SK-N-SH treated with all-trans-retinoic acid at 6 μM for 48 hours (cell line): ENCODE measurements at regions not wholly inside any gene's neighbourhood (a gene's known extent, or its start where the extent isn't known, plus 50 kb on each side); places are given as distances from the start of the nearest gene placed in this dataset.

Experiments used
- ATAC-seq: fragments of 200-7000 bp; cut with Tn5 transposase; 3 replicates; pipeline ENCODE4 v1.9.1; 2020; ENCODE audit warnings: mild to moderate bottlenecking, moderate library complexity
- BACH2 ChIP-seq: fragments of 250-450 bp; sonication (Bioruptor Pico); IDR thresholded peaks from 2 replicates; pipeline ENCODE4 v1.9.0; 2021; ENCODE audit warnings: mild to moderate bottlenecking, borderline replicate concordance
- CSDC2 ChIP-seq: fragments of 250-450 bp; sonication (Bioruptor Pico); IDR thresholded peaks from 2 replicates; pipeline ENCODE4 v1.5.0; 2020; ENCODE audit warnings: mild to moderate bottlenecking, moderate library complexity
- GLIS3 ChIP-seq: fragments of 250-450 bp; sonication (Bioruptor Pico); IDR thresholded peaks from 2 replicates; pipeline ENCODE4 v1.5.0; 2020; ENCODE audit warnings: mild to moderate bottlenecking, moderate library complexity
- ISL1 ChIP-seq: fragments of 250-450 bp; sonication (Bioruptor Pico); IDR thresholded peaks from 2 replicates; pipeline ENCODE4 v2.1.2; 2022; ENCODE audit warnings: mild to moderate bottlenecking, moderate library complexity
- OSR1 ChIP-seq: fragments of 250-450 bp; sonication (Bioruptor Pico); IDR thresholded peaks from 2 replicates; pipeline ENCODE4 v1.8.0; 2022; ENCODE audit warnings: moderate library complexity, mild to moderate bottlenecking, inconsistent platforms
- PATZ1 ChIP-seq: fragments of 250-450 bp; sonication (Bioruptor Pico); IDR thresholded peaks from 2 replicates; pipeline ENCODE4 v1.8.0; 2020; ENCODE audit warnings: mild to moderate bottlenecking, moderate library complexity, borderline replicate concordance
- POU6F1 ChIP-seq: fragments of 250-450 bp; sonication (Bioruptor Pico); IDR thresholded peaks from 2 replicates; pipeline ENCODE4 v1.8.0; 2021; ENCODE audit warnings: low read depth, mild to moderate bottlenecking, moderate library complexity, borderline replicate concordance
- PPARA ChIP-seq: fragments of 250-450 bp; sonication (Bioruptor Pico); IDR thresholded peaks from 2 replicates; pipeline ENCODE4 v1.5.0; 2020; ENCODE audit warnings: mild to moderate bottlenecking, borderline replicate concordance
- RARB ChIP-seq: fragments of 250-450 bp; sonication (Bioruptor Pico); IDR thresholded peaks from 2 replicates; pipeline ENCODE4 v1.8.0; 2021; ENCODE audit warnings: mild to moderate bottlenecking, moderate library complexity
- SNAI2 ChIP-seq: fragments of 250-450 bp; sonication (Bioruptor Pico); IDR thresholded peaks from 2 replicates; pipeline ENCODE4 v1.5.0; 2020; ENCODE audit warnings: mild to moderate bottlenecking, moderate library complexity
- TCF4 ChIP-seq: fragments of 250-450 bp; sonication (Bioruptor Pico); IDR thresholded peaks from 2 replicates; pipeline ENCODE4 v1.8.0; 2021; ENCODE audit warnings: mild to moderate bottlenecking, moderate library complexity, borderline replicate concordance
- TOX ChIP-seq: fragments of 250-450 bp; sonication (Bioruptor Pico); IDR thresholded peaks from 2 replicates; pipeline ENCODE4 v1.8.0; 2021; ENCODE audit warnings: mild to moderate bottlenecking, moderate library complexity, borderline replicate concordance
- TSHZ2 ChIP-seq: fragments of 250-450 bp; sonication (Bioruptor Pico); IDR thresholded peaks from 2 replicates; pipeline ENCODE4 v1.5.0; 2020; ENCODE audit warnings: mild to moderate bottlenecking, moderate library complexity
- ZC3H10 ChIP-seq: fragments of 250-450 bp; sonication (Bioruptor Pico); IDR thresholded peaks from 2 replicates; pipeline ENCODE4 v1.5.1; 2021; ENCODE audit warnings: mild to moderate bottlenecking, moderate library complexity
- ZFP3 ChIP-seq: fragments of 250-450 bp; sonication (Bioruptor Pico); IDR thresholded peaks from 2 replicates; pipeline ENCODE4 v1.5.0; 2020; ENCODE audit warnings: mild to moderate bottlenecking, moderate library complexity
- ZFP30 ChIP-seq: fragments of 450-650 bp; formaldehyde crosslinking; IDR thresholded peaks from 2 replicates; pipeline ENCODE4 v1.5.0; 2022; ENCODE audit warnings: mild to moderate bottlenecking, moderate library complexity
- ZNF565 ChIP-seq: fragments of 450-650 bp; formaldehyde crosslinking; conservative IDR thresholded peaks from 2 replicates; pipeline ENCODE4 v1.5.0; 2020; ENCODE audit warnings: low read depth, mild to moderate bottlenecking, moderate library complexity
- ZNF70 ChIP-seq: fragments of 450-650 bp; formaldehyde crosslinking; IDR thresholded peaks from 2 replicates; pipeline ENCODE4 v1.5.0; 2020; ENCODE audit warnings: mild to moderate bottlenecking, moderate library complexity
- ZNF8 ChIP-seq: fragments of 450-650 bp; formaldehyde crosslinking; IDR thresholded peaks from 2 replicates; pipeline ENCODE4 v1.5.0; 2020; ENCODE audit warnings: mild to moderate bottlenecking, moderate library complexity
- TF ChIP-seq, protein P1 (sequence below): fragments of 250-450 bp; sonication (Bioruptor Pico); IDR thresholded peaks from 2 replicates; pipeline ENCODE4 v1.5.1; 2020; ENCODE audit warnings: low read depth, mild to moderate bottlenecking, moderate library complexity
- TF ChIP-seq, protein P2 (sequence below): fragments of 250-450 bp; sonication (Bioruptor Pico); IDR thresholded peaks from 2 replicates; pipeline ENCODE4 v1.5.1; 2021; ENCODE audit warnings: mild to moderate bottlenecking, moderate library complexity

DNA sequence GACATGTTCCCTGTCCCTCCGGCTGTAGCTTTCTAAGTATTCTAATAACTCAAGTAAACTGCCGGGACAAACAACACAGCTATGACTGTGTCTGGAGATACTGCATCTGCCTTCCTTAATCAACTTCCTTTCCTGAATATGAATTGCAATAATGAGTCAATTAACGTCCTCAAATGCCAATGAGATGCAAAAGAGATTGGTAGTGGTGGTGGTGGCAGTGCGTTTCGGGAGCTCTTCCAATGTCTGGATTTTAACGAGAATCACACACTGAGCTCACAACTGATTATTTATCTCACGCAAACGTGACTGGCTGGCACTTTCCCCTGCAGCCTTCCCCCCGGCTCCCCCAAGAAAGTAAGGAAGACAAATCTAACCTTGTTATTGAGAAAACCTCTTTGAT is 226.1 kb upstream of the GK2 start:
- TF ChIP-seq CSDC2 (CRISPR knock-in tag) (no peak), ZFP3 (CRISPR knock-in tag) (no peak), ZNF8 (no peak), ZC3H10 (CRISPR knock-in tag) (no peak), OSR1 (CRISPR knock-in tag) (no peak), TOX (CRISPR knock-in tag) (no peak), GLIS3 (CRISPR knock-in tag) (no peak), TSHZ2 (no peak), ZNF70 (CRISPR knock-in tag) (no peak), ISL1 (CRISPR knock-in tag) (no peak), SNAI2 (CRISPR knock-in tag) (no peak), BACH2 (CRISPR knock-in tag) (no peak), RARB (no peak), ZNF565 (CRISPR knock-in tag) (no peak), TCF4 (CRISPR knock-in tag) (no peak), PPARA (CRISPR knock-in tag) (no peak), POU6F1 (CRISPR knock-in tag) (no peak)
- TF ChIP-seq, protein P1, sequence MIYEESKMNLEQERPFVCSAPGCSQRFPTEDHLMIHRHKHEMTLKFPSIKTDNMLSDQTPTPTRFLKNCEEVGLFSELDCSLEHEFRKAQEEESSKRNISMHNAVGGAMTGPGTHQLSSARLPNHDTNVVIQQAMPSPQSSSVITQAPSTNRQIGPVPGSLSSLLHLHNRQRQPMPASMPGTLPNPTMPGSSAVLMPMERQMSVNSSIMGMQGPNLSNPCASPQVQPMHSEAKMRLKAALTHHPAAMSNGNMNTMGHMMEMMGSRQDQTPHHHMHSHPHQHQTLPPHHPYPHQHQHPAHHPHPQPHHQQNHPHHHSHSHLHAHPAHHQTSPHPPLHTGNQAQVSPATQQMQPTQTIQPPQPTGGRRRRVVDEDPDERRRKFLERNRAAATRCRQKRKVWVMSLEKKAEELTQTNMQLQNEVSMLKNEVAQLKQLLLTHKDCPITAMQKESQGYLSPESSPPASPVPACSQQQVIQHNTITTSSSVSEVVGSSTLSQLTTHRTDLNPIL: no peak
- TF ChIP-seq, protein P2, sequence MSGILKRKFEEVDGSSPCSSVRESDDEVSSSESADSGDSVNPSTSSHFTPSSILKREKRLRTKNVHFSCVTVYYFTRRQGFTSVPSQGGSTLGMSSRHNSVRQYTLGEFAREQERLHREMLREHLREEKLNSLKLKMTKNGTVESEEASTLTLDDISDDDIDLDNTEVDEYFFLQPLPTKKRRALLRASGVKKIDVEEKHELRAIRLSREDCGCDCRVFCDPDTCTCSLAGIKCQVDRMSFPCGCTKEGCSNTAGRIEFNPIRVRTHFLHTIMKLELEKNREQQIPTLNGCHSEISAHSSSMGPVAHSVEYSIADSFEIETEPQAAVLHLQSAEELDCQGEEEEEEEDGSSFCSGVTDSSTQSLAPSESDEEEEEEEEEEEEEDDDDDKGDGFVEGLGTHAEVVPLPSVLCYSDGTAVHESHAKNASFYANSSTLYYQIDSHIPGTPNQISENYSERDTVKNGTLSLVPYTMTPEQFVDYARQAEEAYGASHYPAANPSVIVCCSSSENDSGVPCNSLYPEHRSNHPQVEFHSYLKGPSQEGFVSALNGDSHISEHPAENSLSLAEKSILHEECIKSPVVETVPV (CRISPR knock-in tag): no peak

GRCh38 chr4:79632114-79632513 is 224.1 kb upstream of the GK2 start:
- no peak for TF ChIP-seq POU6F1 (CRISPR knock-in tag)
- no peak for TF ChIP-seq TCF4 (CRISPR knock-in tag)
- no peak for TF ChIP-seq ZNF70 (CRISPR knock-in tag)
- TF ChIP-seq ZNF565 (CRISPR knock-in tag): no peak
- TF ChIP-seq TSHZ2: no peak
- no peak for TF ChIP-seq TOX (CRISPR knock-in tag)
- TF ChIP-seq OSR1 (CRISPR knock-in tag): no peak
- no peak for TF ChIP-seq ZC3H10 (CRISPR knock-in tag)
- TF ChIP-seq ZFP30 (CRISPR knock-in tag): no peak
- no peak for TF ChIP-seq ZFP3 (CRISPR knock-in tag)
- no peak for TF ChIP-seq PATZ1
- no peak for TF ChIP-seq ZNF8
- TF ChIP-seq, all 23 proteins: peak for 0
- ATAC-seq: no peak

More for the DNA sequence above, 226.1 kb upstream of the GK2 start:
- ATAC-seq: no peak
